Muscle layer of colon (tissue), 2 donors: ENCODE measurements at regions not wholly inside any gene's neighbourhood (a gene's known extent, or its start where the extent isn't known, plus 50 kb on each side); places are given as distances from the start of the nearest gene placed in this dataset.

Source experiments
- H3K27ac ChIP-seq: one replicate; pipeline ENCODE4 v1.7.0; 2013; ENCODE audit warnings: low read depth, mild to moderate bottlenecking, low read length, moderate library complexity
- H3K27me3 ChIP-seq, 2 donors: one replicate each; pipeline ENCODE4 v1.7.0; 2013; ENCODE audit warnings: low read length in 2 of 2, mild to moderate bottlenecking in 2 of 2; ENCODE audit not compliant: insufficient read depth in 2 of 2, control insufficient read depth in 1 of 2
- H3K36me3 ChIP-seq: one replicate; pipeline ENCODE4 v1.7.0; 2013; ENCODE audit warnings: mild to moderate bottlenecking, low read length; ENCODE audit not compliant: insufficient read depth
- H3K4me1 ChIP-seq: one replicate; pipeline ENCODE4 v1.7.0; 2013; ENCODE audit warnings: mild to moderate bottlenecking, low read length; ENCODE audit not compliant: insufficient read depth
- H3K4me3 ChIP-seq, 2 donors: one replicate each; pipeline ENCODE4 v1.7.0; 2013; ENCODE audit warnings: low read length in 2 of 2, low read depth in 1 of 2, mild to moderate bottlenecking in 1 of 2, moderate library complexity in 1 of 2
- H3K9ac ChIP-seq: one replicate; pipeline ENCODE4 v1.7.0; 2013; ENCODE audit warnings: low read length
- H3K9me3 ChIP-seq: one replicate; pipeline ENCODE4 v1.7.0; 2013; ENCODE audit warnings: mild to moderate bottlenecking, low read length
- donor health status: abdominal sarcoma.
- donor health status: Adenocarcinoma of cecum.

DNA sequence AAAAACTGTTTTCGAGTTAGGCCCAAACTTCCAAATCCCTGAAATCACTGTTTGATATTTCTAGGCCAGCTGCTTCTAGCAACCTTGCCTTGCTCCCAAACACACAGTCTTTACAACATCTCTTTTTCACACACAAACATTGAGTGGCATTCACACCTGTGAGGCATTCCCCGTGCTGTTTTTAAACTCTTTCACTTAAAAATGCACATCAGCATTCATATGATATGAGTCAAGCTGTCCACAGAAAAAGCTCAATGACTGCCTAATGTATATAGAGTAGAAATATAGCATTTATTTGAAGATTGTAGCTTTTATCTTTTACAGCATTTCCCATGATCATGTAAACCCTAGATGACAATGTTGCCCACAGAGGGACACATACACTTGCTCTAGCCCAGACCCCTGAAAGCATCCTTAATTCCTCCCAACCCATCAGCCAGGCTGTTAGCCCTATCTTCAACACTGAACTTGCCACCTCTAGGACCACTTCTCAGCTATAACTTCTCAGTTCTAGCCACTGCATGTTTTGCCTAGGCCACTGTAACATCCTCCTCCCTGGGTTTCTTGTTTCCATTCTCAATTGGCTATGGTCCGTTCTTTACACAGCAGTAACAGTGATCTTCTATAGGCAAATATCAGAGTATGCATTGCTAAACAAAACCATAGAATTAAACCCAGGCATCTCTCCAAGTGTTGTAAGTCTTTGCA lies 782.6 kb downstream of the DIPK2A start:
- no peaks in the 10 kb centered on the region for H3K4me1 ChIP-seq
- no peaks in the 10 kb centered on the region for H3K9me3 ChIP-seq
- no peak overlapping the region for H3K9ac ChIP-seq
- no peak overlapping the region for H3K27ac ChIP-seq
- no peaks in the 10 kb centered on the region for H3K27me3 ChIP-seq
- no peaks in the 10 kb centered on the region for H3K36me3 ChIP-seq
- no peak overlapping the region for H3K4me3 ChIP-seq

DNA sequence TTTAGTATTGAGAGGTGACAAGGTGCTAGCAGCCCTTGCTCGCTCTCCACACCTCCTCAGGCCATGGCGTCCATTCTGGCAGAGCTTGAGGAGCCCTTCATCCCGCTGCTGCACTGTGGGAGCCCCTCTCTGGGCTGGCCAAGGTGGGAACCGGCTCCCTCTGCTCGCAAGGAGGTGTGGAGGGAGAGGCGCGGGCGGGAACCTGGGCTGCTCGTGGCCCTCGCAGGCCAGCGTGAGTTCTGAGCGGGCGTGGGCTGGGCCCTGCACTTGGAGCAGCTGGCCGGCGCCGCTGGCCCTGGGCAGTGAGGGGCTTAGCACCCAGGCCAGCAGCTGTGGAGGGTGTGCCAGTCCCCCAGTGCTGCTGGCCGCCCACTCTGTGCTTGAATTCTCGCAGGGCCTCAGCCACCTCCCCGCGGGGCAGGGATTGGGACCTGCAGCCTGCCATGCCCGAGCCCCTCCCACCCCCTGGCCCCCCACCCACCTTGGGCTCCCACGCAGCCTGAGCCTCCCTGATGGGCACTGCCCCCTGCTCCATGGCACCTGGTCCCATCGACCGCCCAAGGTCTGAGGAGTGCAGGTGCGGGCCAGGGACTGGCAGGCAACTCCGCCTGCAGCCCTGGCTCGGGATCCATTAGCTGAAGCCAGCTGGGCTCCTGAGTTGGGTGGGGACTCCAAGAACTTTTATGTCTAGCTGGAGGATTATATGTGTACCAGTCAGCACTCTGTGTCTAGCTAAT lies 785.2 kb downstream of the DIPK2A start:
- Histone ChIP-seq H3K27me3 (no peaks in the 10 kb centered on the region), H3K4me3 (no peak overlapping the region), H3K9me3 (no peaks in the 10 kb centered on the region), H3K36me3 (no peaks in the 10 kb centered on the region), H3K4me1 (no peaks in the 10 kb centered on the region), H3K27ac (no peak overlapping the region), H3K9ac (no peak overlapping the region)

DNA sequence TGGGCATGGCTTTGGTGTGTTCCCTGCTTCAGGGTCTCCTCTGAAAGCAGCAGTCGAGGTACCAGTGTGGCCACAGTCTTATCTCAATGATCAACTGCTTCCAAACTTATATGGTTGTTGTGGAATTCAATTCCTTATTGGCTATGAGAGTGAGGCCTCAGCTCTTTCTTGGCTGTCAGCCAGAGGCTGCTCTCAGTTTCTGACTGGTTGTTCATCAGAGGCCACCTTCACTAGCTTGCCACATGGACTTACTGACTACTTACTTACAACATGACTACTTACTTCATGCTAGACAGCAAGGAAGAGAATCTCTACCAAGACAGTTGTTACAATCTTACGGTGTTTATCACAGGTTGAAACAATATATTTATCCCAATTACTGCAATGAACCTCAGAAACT lies 789.2 kb downstream of the DIPK2A start:
- H3K27ac ChIP-seq: no peak overlapping the region
- no peaks in the 10 kb centered on the region for H3K4me1 ChIP-seq
- no peak overlapping the region for H3K4me3 ChIP-seq
- H3K9me3 ChIP-seq: no peaks in the 10 kb centered on the region
- no peak overlapping the region for H3K9ac ChIP-seq
- H3K27me3 ChIP-seq: no peaks in the 10 kb centered on the region
- no peaks in the 10 kb centered on the region for H3K36me3 ChIP-seq

DNA sequence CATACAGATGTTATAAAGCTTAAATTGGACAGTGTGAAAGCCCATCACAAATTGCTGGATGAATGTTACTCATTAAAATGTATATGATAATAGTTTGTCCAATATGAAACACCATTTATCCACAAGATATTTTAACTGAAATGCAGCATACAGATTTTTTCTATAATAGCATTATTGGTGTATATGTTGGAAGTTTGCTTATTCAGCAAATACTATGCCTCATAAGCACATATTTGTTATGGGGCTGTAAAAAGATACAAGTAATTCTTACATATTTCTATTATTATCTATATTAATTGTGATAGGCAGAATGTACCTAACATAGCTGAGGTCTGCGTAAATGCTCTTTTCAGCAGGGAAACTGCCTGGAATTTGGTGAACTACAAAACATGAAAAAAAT lies 790.5 kb downstream of the DIPK2A start:
- Histone ChIP-seq H3K27ac (no peak overlapping the region), H3K9ac (no peak overlapping the region), H3K36me3 (no peaks in the 10 kb centered on the region), H3K4me1 (no peaks in the 10 kb centered on the region), H3K9me3 (no peaks in the 10 kb centered on the region), H3K27me3 (no peaks in the 10 kb centered on the region), H3K4me3 (no peak overlapping the region)

DNA sequence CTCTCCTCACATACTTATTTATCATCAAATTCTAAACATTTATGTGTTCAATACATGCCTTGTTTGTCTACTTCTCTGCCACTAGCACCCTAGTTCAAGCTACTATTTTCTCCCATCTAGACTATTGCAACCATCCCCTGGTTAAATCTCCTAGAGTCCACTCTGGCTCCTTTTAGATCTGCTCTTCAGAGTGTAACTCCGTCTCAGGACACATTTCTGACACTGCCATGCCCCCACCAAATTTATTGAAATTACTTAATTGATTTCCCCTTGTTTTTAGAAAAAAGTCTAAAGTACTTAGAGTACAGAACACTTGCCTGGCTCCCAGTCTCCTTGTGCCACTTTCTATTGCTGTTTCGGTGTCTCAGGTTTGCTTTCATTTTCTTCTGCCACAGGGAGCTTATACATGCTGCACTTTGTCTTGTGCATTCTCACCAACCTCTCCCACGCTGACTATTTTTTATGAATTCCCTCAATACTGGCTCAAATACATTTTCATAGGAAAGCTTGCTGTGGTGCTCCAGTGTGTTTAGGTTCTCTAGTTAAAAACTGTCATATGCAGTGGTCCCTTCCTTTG lies 792.3 kb downstream of the DIPK2A start:
- H3K4me1 ChIP-seq: no peaks in the 10 kb centered on the region

DNA sequence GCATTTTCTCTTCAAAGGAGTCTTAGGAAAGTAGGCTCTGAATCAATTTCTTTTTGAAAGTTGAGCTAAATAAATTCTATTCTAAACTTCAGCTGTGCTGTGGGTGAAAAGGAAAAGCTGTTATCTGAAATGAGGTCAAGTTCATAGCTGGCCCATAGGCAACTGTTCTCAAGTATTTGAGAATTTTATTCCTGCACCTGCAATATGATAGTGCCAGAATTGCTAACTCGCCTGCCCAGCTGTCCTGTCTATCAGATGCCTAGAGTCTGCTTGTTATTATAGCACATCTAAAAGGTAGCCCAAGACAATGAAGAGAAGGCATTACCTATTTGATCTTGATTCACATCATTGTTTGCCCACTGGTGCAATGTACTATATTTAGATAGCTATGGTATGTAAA lies 798.7 kb downstream of the DIPK2A start:
- H3K27me3 ChIP-seq: no peaks in the 10 kb centered on the region
- H3K27ac ChIP-seq: no peak overlapping the region
- H3K4me3 ChIP-seq: no peak overlapping the region
- no peaks in the 10 kb centered on the region for H3K4me1 ChIP-seq
- no peaks in the 10 kb centered on the region for H3K36me3 ChIP-seq
- H3K9ac ChIP-seq: no peak overlapping the region
- H3K9me3 ChIP-seq: no peaks in the 10 kb centered on the region

More for the DNA sequence above, 792.3 kb downstream of the DIPK2A start:
- Histone ChIP-seq H3K4me3 (no peak overlapping the region), H3K9me3 (no peaks in the 10 kb centered on the region), H3K36me3 (no peaks in the 10 kb centered on the region), H3K27me3 (no peaks in the 10 kb centered on the region), H3K9ac (no peak overlapping the region), H3K27ac (no peak overlapping the region)

DNA sequence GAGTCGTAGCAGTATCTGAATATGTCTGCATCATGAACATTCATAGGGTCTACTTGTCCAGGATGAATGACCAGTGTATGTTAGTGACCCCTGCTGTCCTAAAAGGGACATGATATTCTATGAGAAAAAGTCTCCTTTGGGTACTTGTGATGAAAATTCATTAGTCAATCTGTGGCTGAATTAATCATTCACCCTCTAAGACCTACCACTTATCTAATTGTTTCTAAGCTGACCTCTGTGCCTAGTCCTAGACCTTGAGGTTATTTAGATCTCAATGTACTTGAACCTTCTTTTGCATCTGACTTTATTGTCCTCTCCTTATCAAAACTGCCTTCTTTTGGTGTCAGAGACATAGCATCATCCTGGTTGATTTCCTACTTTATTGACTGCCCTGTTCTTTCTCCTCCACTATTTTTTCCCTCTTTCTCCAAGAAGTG lies 799.3 kb downstream of the DIPK2A start:
- H3K9me3 ChIP-seq: no peaks in the 10 kb centered on the region
- H3K27me3 ChIP-seq: no peaks in the 10 kb centered on the region
- no peak overlapping the region for H3K4me3 ChIP-seq
- H3K36me3 ChIP-seq: no peaks in the 10 kb centered on the region
- H3K4me1 ChIP-seq: no peaks in the 10 kb centered on the region
- H3K9ac ChIP-seq: no peak overlapping the region
- H3K27ac ChIP-seq: no peak overlapping the region

DNA sequence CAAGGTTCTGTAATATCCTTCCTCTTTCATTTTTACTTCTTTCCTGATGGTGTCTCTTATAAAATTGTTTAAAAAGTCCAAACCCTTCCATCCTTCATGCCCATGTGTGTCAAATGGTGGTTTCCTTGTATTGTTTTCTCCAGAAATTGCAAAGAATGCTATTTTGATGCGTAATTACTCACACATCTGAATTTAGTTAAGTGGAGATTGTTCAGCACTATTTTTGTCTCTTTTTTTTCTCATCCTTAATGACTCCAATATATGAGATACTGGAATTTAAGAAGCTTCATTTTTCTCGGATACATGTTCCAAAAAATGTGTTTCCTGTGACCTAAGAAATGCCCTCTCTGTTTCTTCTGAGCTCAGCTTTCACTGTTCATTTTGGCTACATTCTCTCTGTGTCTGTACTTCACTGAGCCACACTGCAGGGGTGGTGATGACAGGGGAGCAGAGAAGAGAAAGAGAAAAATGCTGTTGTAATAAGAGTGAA lies 799.8 kb downstream of the DIPK2A start:
- Histone ChIP-seq H3K27me3 (no peaks in the 10 kb centered on the region), H3K9me3 (no peaks in the 10 kb centered on the region), H3K4me3 (no peak overlapping the region), H3K9ac (no peak overlapping the region), H3K36me3 (no peaks in the 10 kb centered on the region), H3K4me1 (no peaks in the 10 kb centered on the region), H3K27ac (no peak overlapping the region)

DNA sequence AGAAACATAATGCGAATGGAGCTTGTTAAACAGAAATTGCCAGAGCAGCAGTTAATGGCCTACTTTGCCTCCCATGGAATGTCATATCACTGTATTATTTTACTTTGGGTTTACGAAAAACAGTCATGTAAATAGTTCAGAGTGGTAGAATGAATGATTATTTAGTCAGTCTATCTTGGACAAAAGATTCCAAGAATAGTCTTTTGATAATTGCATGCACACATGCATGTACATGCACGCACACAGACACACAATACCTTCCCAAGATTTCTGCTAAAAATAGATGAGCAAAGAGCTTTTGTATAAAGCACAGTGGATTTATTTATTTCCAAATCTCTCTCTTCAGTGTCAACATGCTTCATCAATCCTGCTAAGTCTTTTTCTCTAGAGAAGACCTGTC lies 800.7 kb downstream of the DIPK2A start:
- no peaks in the 10 kb centered on the region for H3K9me3 ChIP-seq
- H3K4me1 ChIP-seq: no peaks in the 10 kb centered on the region
- H3K9ac ChIP-seq: no peak overlapping the region
- H3K4me3 ChIP-seq: no peak overlapping the region
- H3K27me3 ChIP-seq: no peaks in the 10 kb centered on the region
- no peak overlapping the region for H3K27ac ChIP-seq
- no peaks in the 10 kb centered on the region for H3K36me3 ChIP-seq

DNA sequence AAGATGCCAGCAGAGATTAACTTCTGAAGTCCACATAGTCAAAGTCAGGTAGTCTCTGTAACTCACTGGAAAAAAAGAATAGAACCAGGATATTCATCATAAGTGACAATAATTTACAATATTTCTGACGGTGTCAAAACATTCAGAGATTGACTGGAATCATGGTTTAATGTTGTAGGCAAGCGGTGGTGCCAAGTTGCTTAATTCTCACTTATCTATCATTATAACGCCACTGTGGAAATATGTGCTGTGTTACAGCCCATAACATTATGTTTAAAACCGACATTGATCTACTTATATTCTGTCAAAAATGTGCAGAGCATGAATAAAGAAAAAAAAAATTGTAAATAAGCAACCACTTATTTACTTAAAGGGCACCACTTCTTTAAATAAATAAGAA lies 801.7 kb downstream of the DIPK2A start:
- H3K27ac ChIP-seq: no peak overlapping the region
- H3K4me3 ChIP-seq: no peak overlapping the region
- no peaks in the 10 kb centered on the region for H3K4me1 ChIP-seq
- H3K36me3 ChIP-seq: no peaks in the 10 kb centered on the region
- H3K27me3 ChIP-seq: no peaks in the 10 kb centered on the region
- H3K9me3 ChIP-seq: no peaks in the 10 kb centered on the region
- no peak overlapping the region for H3K9ac ChIP-seq

DNA sequence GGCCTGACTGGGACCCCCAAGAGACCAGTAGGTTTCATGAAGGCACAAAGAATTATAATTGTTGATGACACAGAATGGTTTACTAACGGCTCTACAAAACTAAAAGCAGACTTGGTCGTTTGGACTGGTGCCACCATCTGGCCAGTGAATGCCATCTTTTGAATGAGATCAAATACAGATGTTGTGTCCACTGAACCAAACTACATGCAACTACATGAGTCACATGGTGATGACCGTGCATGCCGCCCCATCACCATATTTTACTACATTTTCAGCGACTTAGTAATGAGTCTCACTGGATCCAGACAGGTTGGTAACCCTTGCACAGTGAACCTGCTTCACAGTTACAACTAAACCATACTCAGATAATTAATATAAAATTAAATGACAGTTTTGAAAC lies 803.3 kb downstream of the DIPK2A start:
- Histone ChIP-seq H3K9me3 (no peaks in the 10 kb centered on the region), H3K4me3 (no peak overlapping the region), H3K27ac (no peak overlapping the region), H3K4me1 (no peaks in the 10 kb centered on the region), H3K9ac (no peak overlapping the region), H3K36me3 (no peaks in the 10 kb centered on the region), H3K27me3 (no peaks in the 10 kb centered on the region)
